Loucy (cell line): ENCODE measurements at regions not wholly inside any gene's neighbourhood (a gene's known extent, or its start where the extent isn't known, plus 50 kb on each side); places are given as distances from the start of the nearest gene placed in this dataset.

Experiments
- H2AFZ ChIP-seq: fragments of 200-600 bp; sonication (generic); 2 replicates; pipeline ENCODE4 v1.6.0; 2016; ENCODE audit warnings: antibody characterized with exemption, mild to moderate bottlenecking, low read length, moderate library complexity
- H3F3A ChIP-seq: fragments of 200-600 bp; 2 replicates; pipeline ENCODE4 v1.6.0; 2016; ENCODE audit warnings: antibody characterized with exemption, low read depth, mild to moderate bottlenecking
- H3K27me3 ChIP-seq: fragments of 200-600 bp; sonication (generic); 2 replicates; pipeline ENCODE4 v1.6.1; 2014; ENCODE audit warnings: low read length, mild to moderate bottlenecking; ENCODE audit not compliant: insufficient read depth, poor library complexity, severe bottlenecking
- H3K36me3 ChIP-seq: fragments of 200-600 bp; sonication (generic); 2 replicates; pipeline ENCODE4 v1.6.1; 2016; ENCODE audit warnings: low read length; ENCODE audit not compliant: insufficient read depth
- H3K4me1 ChIP-seq: fragments of 200-600 bp; sonication (generic); 2 replicates; pipeline ENCODE4 v1.5.1; 2014; ENCODE audit warnings: low read length, mild to moderate bottlenecking; ENCODE audit not compliant: insufficient read depth, poor library complexity, severe bottlenecking
- H3K4me2 ChIP-seq: fragments of 200-600 bp; sonication (generic); 2 replicates; pipeline ENCODE4 v1.6.0; 2014; ENCODE audit warnings: antibody characterized with exemption, low read length, low read depth, mild to moderate bottlenecking; ENCODE audit not compliant: poor library complexity, severe bottlenecking
- H3K4me3 ChIP-seq: fragments of 200-600 bp; sonication (generic); 2 replicates; pipeline ENCODE4 v1.5.1; 2014; ENCODE audit warnings: low read length, mild to moderate bottlenecking, mixed read lengths; ENCODE audit not compliant: poor library complexity, severe bottlenecking
- H3K79me2 ChIP-seq: fragments of 200-600 bp; sonication (generic); 2 replicates; pipeline ENCODE4 v1.6.1; 2014; ENCODE audit warnings: low read length; ENCODE audit not compliant: insufficient read depth
- H3K9ac ChIP-seq: fragments of 200-600 bp; sonication (generic); 2 replicates; pipeline ENCODE4 v1.6.0; 2014; ENCODE audit warnings: mild to moderate bottlenecking, low read depth, low read length, moderate library complexity; ENCODE audit not compliant: poor library complexity, severe bottlenecking
- H3K9me2 ChIP-seq: fragments of 200-600 bp; sonication (generic); replicated peaks from 2 replicates; pipeline ENCODE4 v1.6.1; 2016; ENCODE audit warnings: low read depth, low read length, mixed read lengths
- H3K9me3 ChIP-seq: fragments of 200-600 bp; sonication (generic); 2 replicates; pipeline ENCODE4 v1.6.1; 2014; ENCODE audit warnings: mild to moderate bottlenecking, antibody characterized with exemption, low read length, low read depth; ENCODE audit not compliant: insufficient read depth
- H4K20me1 ChIP-seq: fragments of 200-600 bp; sonication (generic); 2 replicates; pipeline ENCODE4 v1.6.0; 2014; ENCODE audit warnings: antibody characterized with exemption, low read length, mild to moderate bottlenecking; ENCODE audit not compliant: insufficient read depth, poor library complexity, severe bottlenecking
- CTCF ChIP-seq: fragments of 200-600 bp; sonication (generic); conservative IDR thresholded peaks from 2 replicates; pipeline ENCODE4 v1.5.1; 2014; ENCODE audit warnings: mild to moderate bottlenecking, antibody characterized with exemption, low read length
- EZH2phosphoT487 ChIP-seq: fragments of 200-600 bp; IDR thresholded peaks from 2 replicates; pipeline ENCODE4 v1.6.1; 2018; ENCODE audit warnings: antibody characterized with exemption, mild to moderate bottlenecking, moderate library complexity, borderline replicate concordance

GRCh38 chr12:111101003-111101402, 180.6 kb upstream of the MYL2 start:
- Histone ChIP-seq H4K20me1 (no peaks in the 10 kb centered on the region), H3K4me2 (peak overlapping the region; percentile 93), H3K4me3 (peak overlapping the region; percentile 89), H3K36me3 (no peaks in the 10 kb centered on the region), H3F3A (0 out of 2 replicates have a peak, but pooled peaks cover 4% of the 10 kb centered on the region), H3K9me2 (no peaks in the 10 kb centered on the region), H3K27me3 (no peaks in the 10 kb centered on the region), H3K4me1 (peaks cover 50% of the 10 kb centered on the region), H3K79me2 (peaks cover 65% of the 10 kb centered on the region), H3K9ac (peak overlapping the region; percentile 91), H3K9me3 (no peaks in the 10 kb centered on the region), H2AFZ (no peak overlapping the region)
- TF ChIP-seq CTCF (no peak), EZH2phosphoT487 (no peak)

- Histone ChIP-seq H3K4me2 (peak overlapping the region; percentile 93), H3K4me3 (peak overlapping the region; percentile 89), H3K9me3 (no peaks in the 10 kb centered on the region), H3K9me2 (no peaks in the 10 kb centered on the region), H2AFZ (peak overlapping the region; percentile 84), H3K9ac (peak overlapping the region; percentile 91), H3F3A (0 out of 2 replicates have a peak, but pooled peaks cover 4% of the 10 kb centered on the region), H3K79me2 (peaks cover 62% of the 10 kb centered on the region), H4K20me1 (no peaks in the 10 kb centered on the region), H3K4me1 (peaks cover 50% of the 10 kb centered on the region), H3K36me3 (no peaks in the 10 kb centered on the region), H3K27me3 (no peaks in the 10 kb centered on the region)
- no peak for TF ChIP-seq EZH2phosphoT487
- no peak for TF ChIP-seq CTCF
Measured at GRCh38 chr12:111100554-111100953, 180.2 kb upstream of the MYL2 start.

DNA sequence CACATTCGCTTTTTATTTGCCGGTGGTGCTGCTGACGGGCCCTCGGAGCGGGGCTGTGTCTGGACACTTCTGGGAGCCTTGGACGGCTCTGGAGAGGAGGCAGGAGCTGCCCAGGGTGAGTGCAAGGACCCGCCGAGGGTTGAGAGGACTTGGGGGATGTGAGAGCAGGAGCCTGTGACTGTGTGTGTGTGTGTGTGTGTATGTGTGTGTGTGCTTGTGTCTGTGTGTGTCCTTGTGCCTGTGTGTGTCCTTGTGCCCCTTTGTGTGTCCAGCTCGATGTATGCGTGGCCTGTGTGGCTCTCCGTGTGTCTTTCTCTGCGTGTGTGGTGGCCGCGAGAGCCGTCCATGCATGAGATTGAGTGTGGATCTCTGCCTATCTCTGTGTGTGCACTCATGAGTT, 179.6 kb upstream of the MYL2 start:
- Histone ChIP-seq H3F3A (0 out of 2 replicates have a peak, but pooled peaks cover 4% of the 10 kb centered on the region), H3K36me3 (no peaks in the 10 kb centered on the region), H3K27me3 (no peaks in the 10 kb centered on the region), H3K79me2 (peaks cover 56% of the 10 kb centered on the region), H3K9me3 (no peaks in the 10 kb centered on the region), H3K4me3 (peak overlapping the region; percentile 89), H3K4me2 (peak overlapping the region; percentile 93), H3K9me2 (no peaks in the 10 kb centered on the region), H3K4me1 (peaks cover 50% of the 10 kb centered on the region), H4K20me1 (no peaks in the 10 kb centered on the region), H3K9ac (peak overlapping the region; percentile 91), H2AFZ (peak overlapping the region; percentile 84)
- TF ChIP-seq EZH2phosphoT487, result no peak
- TF ChIP-seq CTCF, result no peak
